ENCODE measurements at regions not wholly inside any gene's neighbourhood (a gene's known extent, or its start where the extent isn't known, plus 50 kb on each side); places are given as distances from the start of the nearest gene placed in this dataset.
A peak's percentile ranks its signal among the peaks of the same experiment; 100 is the strongest.
"Not testable (repeated sequence)": the region's sequence is repeated elsewhere in the genome, so short reads cannot be mapped to it uniquely, and the experiment has no call there.

- no peak for DNase-seq
Measured at GRCh38 chr5:97489010-97489840, 306.2 kb upstream of the RIOK2 start.

GRCh38 chr5:97494465-97494864, 311.4 kb upstream of the RIOK2 start:
- DNase-seq: no peak

- no peak for DNase-seq
Measured at GRCh38 chr5:97495301-97495700, 312.3 kb upstream of the RIOK2 start.

- DNase-seq: no peak
Measured at GRCh38 chr5:97496037-97496436, 313.0 kb upstream of the RIOK2 start.

GRCh38 chr5:97498657-97499056, 315.6 kb upstream of the RIOK2 start:
- no peak for DNase-seq

GRCh38 chr5:97499605-97500004, 316.6 kb upstream of the RIOK2 start:
- no peak for DNase-seq

GRCh38 chr5:97501286-97501964, 318.4 kb upstream of the RIOK2 start:
- DNase-seq: no peak

- no peak for DNase-seq
Measured at GRCh38 chr5:97501965-97502305, 318.9 kb upstream of the RIOK2 start.

- DNase-seq: no peak
Measured at GRCh38 chr5:97508864-97509263, 325.8 kb upstream of the RIOK2 start.

GRCh38 chr5:97519565-97519964, 336.5 kb upstream of the RIOK2 start:
- DNase-seq: not testable (repeated sequence)

GRCh38 chr5:97523336-97523735, 340.3 kb upstream of the RIOK2 start:
- DNase-seq: not testable (repeated sequence)

- DNase-seq: no peak
Measured at GRCh38 chr5:97525780-97526179, 342.7 kb upstream of the RIOK2 start.

GRCh38 chr5:97528941-97529340, 345.9 kb upstream of the RIOK2 start:
- no peak for DNase-seq

- DNase-seq: no peak
Measured at GRCh38 chr5:97529354-97529985, 346.4 kb upstream of the RIOK2 start.

GRCh38 chr5:97531549-97531948, 348.5 kb upstream of the RIOK2 start:
- no peak for DNase-seq

- DNase-seq: peak; percentile 6 to 12
Measured at GRCh38 chr5:97534166-97534565, 351.1 kb upstream of the RIOK2 start.

- DNase-seq: no peak
Measured at GRCh38 chr5:97536683-97537082, 353.6 kb upstream of the RIOK2 start.

- no peak for DNase-seq
Measured at GRCh38 chr5:97538912-97539311, 355.9 kb upstream of the RIOK2 start.

GRCh38 chr5:97541864-97542263, 358.8 kb upstream of the RIOK2 start:
- DNase-seq: no peak

- no peak for DNase-seq
Measured at GRCh38 chr5:97542469-97542868, 359.4 kb upstream of the RIOK2 start.

- DNase-seq: no peak
Measured at GRCh38 chr5:97543166-97543565, 360.1 kb upstream of the RIOK2 start.

GRCh38 chr5:97544240-97544639, 361.2 kb upstream of the RIOK2 start:
- no peak for DNase-seq

GRCh38 chr5:97544678-97545077, 361.6 kb upstream of the RIOK2 start:
- no peak for DNase-seq

- no peak for DNase-seq
Measured at GRCh38 chr5:97545446-97545845, 362.4 kb upstream of the RIOK2 start.
